ENCODE measurements at regions not wholly inside any gene's neighbourhood (a gene's known extent, or its start where the extent isn't known, plus 50 kb on each side); places are given as distances from the start of the nearest gene placed in this dataset.

DNA sequence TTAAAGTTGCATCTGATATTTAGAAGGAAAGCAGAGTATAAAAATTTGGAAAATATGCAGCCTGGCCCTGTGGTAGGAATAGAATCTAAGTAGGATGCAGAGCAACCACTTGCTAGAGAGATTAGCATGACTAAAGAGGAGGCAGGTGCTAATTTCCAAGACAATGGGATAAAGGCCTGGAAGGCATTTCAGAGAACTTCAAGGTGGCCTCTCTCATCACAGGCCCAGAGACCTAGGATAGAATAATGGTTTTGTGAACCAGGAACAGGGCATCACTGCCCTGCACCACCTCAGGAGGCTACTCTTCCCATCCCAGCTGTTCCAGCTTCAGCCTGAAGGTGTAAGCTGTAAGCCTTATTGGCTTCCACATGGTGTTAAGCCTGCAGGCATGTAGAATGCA is 621.7 kb upstream of the HS3ST1 start:
- TF ChIP-seq, protein P1, sequence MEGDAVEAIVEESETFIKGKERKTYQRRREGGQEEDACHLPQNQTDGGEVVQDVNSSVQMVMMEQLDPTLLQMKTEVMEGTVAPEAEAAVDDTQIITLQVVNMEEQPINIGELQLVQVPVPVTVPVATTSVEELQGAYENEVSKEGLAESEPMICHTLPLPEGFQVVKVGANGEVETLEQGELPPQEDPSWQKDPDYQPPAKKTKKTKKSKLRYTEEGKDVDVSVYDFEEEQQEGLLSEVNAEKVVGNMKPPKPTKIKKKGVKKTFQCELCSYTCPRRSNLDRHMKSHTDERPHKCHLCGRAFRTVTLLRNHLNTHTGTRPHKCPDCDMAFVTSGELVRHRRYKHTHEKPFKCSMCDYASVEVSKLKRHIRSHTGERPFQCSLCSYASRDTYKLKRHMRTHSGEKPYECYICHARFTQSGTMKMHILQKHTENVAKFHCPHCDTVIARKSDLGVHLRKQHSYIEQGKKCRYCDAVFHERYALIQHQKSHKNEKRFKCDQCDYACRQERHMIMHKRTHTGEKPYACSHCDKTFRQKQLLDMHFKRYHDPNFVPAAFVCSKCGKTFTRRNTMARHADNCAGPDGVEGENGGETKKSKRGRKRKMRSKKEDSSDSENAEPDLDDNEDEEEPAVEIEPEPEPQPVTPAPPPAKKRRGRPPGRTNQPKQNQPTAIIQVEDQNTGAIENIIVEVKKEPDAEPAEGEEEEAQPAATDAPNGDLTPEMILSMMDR (conservative IDR thresholded peaks at IDR 0.05; ENCODE audit: low read depth, low read length): no peak
- no peak for TF ChIP-seq EZH2 (IDR thresholded peaks at IDR 0.05; ENCODE audit: borderline replicate concordance, low read depth, low read length, poor library complexity, severe bottlenecking)

Data from A673 (cell line).